ENCODE measurements at regions not wholly inside any gene's neighbourhood (a gene's known extent, or its start where the extent isn't known, plus 50 kb on each side); places are given as distances from the start of the nearest gene placed in this dataset.

- no peak for DNase-seq
Observed at GRCh38 chr21:28749536-28749935, 243.1 kb downstream of the LTN1 start.

GRCh38 chr21:28747464-28747863, 245.2 kb downstream of the LTN1 start:
- no peak for DNase-seq

- DNase-seq = no peak
Observed at GRCh38 chr21:28746166-28746565, 246.5 kb downstream of the LTN1 start.

GRCh38 chr21:28745131-28746016, 247.3 kb downstream of the LTN1 start:
- peak; percentile 77 to 82 for DNase-seq

GRCh38 chr21:28743723-28744122, 249.0 kb downstream of the LTN1 start:
- no peak for DNase-seq

DNA sequence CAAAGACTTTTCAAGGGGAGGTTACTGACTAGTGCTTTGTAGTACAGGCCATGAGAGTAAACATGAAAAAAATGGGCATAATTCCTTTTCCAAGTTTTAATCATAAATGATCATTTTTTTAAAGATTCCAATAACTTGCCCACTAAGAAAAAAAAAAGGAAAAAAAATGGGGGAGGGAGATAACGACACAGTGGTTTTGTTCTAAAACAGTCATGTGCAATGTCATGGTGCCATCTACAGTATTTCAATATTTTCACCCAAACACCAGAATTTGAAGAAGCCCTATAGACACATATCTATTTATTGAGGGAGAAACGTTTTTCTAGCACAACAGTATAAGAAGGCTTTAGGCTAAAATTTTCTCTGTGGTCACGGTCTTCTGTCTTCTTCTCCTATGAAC, 250.2 kb downstream of the LTN1 start:
- DNase-seq = no peak

- DNase-seq = no peak
Observed at GRCh38 chr21:28740125-28740524, 252.6 kb downstream of the LTN1 start.

DNA sequence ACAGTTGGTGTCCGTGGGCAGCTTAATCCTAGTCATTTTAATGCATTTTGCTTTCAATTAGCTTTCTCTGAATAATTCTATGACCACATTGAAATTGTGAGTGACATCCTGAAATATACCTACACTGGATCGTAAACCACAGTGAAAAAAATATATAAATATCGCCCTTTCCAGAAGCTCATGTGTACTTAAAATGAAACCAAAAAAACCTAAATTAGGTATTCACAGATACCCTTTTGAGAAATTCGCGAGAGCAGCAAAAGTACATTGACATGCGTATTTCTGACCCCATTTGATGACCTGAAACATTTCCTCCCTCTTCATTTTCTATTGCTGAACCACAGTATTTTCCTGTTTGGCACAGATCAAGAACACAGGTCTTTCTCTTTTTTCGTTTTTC, 253.8 kb downstream of the LTN1 start:
- no peak for DNase-seq

DNA sequence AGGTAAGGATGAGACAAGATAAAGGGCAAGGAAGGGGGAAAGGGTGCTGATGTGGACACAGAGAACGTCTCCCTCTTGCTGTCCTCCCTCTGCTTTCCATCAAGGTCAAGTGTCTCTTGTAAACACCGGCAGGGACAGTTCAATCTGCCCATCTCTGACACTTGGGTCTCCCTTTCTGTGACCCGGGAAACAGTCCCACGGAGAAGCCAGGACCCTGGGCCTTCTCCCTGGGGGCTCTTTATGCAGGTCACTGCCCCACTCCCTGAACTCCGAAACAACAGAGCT, 254.3 kb downstream of the LTN1 start:
- DNase-seq = no peak

GRCh38 chr21:28737674-28738419, 254.8 kb downstream of the LTN1 start:
- no peak for DNase-seq

DNA sequence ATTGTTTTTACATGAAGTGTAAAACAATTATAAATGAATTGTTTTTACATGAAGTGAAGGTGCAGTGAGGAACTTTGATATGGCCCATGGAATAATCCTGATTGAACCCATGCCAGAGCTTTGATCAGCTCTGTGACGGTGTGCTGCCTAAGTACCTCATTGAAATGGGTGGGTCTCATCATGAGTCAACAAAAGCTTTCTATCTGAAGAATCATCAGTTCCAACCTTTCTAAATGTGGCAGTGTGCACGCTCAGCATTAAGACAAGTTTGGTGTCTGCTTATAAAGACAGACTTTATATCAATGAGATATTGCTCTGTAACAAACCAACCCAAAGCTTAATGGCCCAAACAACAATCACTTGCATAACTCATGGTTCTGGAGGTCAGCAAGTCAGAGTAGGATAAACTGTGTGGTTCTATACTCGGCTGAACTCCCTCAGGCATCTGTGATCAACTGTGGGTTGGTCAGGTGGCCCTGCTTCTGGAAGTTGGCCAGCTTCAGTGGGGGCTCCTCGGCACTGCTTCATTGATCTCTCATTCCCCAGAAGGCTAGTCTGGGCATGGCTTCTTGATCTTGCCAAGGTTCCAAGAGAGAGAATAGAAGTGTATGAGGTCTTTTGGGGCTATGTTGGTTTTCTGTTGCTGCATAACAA, 258.0 kb downstream of the LTN1 start:
- DNase-seq = no peak

- DNase-seq = no peak
Observed at GRCh38 chr21:28731700-28732321, 260.9 kb downstream of the LTN1 start.

DNA sequence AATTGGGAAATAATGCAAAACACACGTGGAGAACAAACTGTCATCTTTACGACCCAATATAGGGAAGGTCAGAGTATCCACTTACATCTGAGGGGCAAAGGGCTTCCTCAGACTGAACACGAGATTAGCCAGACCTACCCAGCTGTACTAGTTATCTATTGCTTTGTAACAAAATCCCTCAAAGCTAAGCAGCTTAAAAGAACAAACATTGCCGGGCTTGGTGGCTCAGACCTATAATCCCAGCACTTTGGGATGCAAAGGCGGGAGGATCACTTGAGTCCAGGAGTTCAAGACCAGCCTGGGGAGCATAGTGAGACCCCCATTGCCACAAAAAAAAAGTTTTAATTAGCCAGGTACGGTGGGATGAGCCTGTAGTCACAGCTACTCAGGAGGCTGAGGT, 262.8 kb downstream of the LTN1 start:
- no peak for DNase-seq

DNA sequence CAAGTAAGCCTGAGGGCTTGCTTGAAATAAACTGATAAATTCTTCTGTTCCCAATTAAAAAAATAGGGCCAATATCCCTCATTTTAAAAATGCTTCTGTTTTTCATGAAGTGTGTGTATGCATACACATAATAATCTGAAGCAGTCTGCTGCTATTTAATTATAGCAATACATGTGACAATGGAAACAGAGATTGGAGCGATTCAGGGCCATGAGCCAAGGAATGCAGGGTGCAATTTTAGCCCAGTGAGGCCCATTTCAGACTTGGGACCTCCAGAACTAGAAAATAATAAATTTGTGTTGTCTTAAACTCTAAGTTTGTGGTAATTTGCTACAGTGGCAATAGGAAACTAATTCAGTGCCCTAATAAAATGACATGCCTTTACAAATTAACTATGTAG, 264.9 kb downstream of the LTN1 start:
- DNase-seq = no peak

DNA sequence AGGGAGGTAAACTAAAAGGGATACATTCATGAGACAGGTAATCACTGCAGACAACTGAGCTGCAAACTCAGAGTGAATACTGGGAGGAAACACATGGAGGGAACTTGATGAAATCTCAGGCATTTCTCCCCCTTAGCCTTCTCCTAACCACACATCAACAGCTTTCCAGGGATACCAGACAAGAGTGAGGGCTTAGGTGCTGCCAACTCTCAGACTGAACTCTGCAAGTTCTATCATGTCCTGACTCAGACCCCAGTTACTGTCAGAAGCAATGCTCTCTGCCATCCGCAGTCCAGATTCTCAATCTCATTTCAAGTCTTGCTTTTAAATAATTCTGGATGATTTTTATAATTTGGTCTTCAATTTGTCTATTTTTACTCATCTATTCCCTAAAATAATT, 267.3 kb downstream of the LTN1 start:
- no peak for DNase-seq

- no peak for DNase-seq
Observed at GRCh38 chr21:28723646-28724045, 269.0 kb downstream of the LTN1 start.

GRCh38 chr21:28719723-28720122, 273.0 kb downstream of the LTN1 start:
- no peak for DNase-seq

DNA sequence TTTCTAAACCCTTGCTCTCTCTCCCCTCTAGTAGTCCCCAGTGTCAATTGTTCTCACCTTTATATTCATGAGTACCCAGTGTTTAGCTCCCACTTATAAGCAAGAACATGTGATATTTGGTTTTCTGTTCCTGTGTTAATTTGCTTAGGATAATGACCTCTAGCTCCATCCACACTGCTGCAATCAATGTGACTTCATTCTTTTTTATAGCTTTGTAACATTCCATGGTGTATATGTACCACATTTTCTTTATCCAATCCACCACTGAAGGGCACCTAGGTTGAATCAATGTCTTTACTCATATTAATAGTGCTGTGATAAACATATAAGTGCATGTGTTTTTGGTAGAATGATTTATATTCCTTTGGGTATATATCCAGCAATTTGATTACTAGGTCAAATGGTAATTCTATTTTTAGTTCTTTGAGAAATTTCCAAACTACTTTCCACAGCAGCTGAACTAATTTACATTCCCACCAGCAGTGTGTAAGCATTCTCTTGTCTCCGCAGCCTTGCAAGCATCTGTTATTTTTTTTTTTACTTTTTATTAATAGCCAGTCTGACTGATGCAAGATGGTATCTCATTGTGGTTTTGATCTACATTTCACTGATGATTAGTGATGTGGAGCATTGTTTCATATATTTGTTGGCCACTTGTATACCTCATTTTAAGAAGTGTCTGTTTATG, 277.8 kb downstream of the LTN1 start:
- no peak for DNase-seq

- DNase-seq = no peak
Observed at GRCh38 chr21:28712411-28712810, 280.3 kb downstream of the LTN1 start.

DNA sequence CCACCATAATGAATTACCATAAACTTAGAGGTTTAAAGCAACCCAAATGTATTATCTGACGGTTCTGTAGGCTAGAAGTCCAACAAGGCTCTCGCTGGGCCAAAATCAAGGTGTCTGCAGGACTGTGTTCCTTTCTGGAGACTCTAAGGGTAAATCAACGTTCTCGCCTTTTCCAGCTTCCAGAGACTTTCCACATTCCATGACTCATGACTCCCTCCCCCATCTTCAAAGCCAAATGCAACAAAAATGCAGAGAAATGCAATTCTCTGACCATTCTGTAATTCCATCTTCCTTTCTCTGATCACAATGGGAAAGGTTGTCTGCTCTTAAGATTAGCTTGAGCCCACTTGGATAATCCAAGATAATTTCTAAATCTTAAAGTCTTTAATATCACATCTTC, 287.1 kb downstream of the LTN1 start:
- DNase-seq = no peak

DNA sequence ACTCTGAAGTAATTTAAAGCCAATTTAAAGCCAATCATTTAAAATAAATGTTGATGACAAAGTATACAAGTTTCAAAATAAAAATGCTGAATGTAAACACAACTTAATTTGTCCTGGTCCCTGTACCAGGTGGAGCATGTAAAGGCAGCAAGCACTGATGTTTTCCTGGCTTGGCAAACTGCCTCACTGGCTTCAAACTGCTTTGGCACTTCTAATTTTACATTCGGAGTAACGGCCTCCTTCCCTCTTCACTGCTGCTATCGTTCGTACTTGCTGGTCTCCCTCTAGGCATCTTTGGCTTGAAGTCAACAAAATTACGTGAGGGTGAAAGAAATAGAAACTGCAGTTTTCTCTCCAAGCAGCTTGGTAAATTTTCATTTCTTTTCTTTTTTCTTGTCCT, 287.9 kb downstream of the LTN1 start:
- no peak for DNase-seq

DNA sequence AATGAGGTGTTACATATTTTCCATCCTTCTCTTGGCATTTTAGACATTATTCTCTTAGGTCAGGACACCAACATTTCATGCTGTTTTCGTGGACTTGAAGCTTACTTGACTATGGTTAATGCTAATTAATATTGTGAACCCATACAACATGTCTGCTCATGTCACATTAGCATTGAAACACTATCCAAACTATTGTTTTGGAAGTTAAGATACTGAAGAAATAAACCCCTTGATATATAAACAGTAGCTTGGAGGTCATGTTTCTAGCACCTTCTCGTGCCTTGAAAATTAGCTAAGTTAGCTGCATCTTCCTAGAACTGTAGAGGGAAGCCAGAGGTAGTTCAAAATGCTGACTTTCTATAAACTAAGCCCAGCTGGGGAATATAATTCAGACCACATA, 288.8 kb downstream of the LTN1 start:
- no peak for DNase-seq

Data from inflammatory macrophage (primary cell).